Activated CD8-positive, alpha-beta memory T cell treated with anti-CD3 and anti-CD28 coated beads, Interleukin-2, amount 50 U/mL, for 1 hour (primary cell): ENCODE measurements at regions not wholly inside any gene's neighbourhood (a gene's known extent, or its start where the extent isn't known, plus 50 kb on each side); places are given as distances from the start of the nearest gene placed in this dataset.

Experiments
- DNase-seq: peaks from one replicate; pipeline ENCODE4 v3.0.0-alpha.2; 2020; ENCODE audit errors: extremely low read depth

- no peak for DNase-seq
Observed at GRCh38 chr6:21883595-21884328, 290.2 kb downstream of the SOX4 start.

GRCh38 chr6:21885111-21885510, 291.6 kb downstream of the SOX4 start:
- DNase-seq = no peak

DNA sequence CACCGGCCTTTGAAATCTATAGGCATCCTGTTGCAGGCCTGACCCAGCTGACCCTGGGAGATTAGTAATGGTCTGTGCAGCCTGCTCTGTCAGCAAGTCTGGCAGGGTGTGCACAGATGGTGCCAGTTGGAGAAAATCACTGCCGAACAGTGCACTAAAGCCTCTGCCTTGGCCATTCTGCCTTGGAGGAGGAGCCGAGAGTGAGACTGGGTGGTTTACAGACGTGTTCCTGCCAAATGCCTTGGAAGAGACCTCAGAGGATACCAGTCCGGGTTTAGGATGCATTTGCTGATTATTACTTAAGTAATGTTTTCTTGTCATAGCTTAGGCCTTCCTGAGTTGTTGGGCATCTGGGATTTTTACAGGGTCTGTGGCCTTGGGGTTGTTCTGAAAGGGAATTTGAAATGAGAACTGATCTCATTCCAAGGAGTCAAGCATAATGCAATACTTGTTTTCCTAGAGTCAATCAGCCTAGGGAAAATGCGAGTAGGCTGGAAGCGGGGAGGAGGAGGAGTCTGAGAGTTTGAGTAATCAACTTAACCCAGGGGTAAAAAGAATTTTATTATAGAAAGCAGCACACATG, 292.1 kb downstream of the SOX4 start:
- DNase-seq = no peak

DNA sequence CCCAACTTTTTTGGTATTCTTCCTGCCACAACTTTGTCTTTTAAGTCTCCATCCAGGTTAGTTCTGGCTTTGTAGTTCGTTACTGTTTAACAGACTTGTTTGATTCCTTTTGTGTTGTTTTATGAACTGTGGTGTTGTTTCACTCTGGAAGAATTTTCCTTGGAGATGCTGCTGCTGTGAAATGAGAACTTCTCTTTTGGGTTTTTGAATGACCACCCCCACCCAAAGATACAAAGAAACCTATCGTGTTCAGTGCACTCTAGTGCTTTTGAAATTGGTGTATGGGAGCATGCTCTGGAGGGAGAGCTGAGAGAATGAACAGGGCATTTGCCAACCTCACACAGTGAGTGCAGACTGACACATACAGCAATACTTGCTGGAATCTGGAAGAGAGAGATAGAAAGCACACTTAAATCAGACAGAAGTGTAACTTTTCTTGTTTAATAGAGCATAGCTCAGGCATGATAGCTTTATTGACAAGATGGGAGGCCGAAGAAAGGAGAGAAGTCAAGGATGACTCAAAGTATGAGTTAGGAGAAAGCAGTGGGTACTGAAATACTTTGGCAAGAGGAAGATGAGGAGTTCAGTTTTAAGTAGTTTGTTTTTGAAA, 293.1 kb downstream of the SOX4 start:
- no peak for DNase-seq

DNA sequence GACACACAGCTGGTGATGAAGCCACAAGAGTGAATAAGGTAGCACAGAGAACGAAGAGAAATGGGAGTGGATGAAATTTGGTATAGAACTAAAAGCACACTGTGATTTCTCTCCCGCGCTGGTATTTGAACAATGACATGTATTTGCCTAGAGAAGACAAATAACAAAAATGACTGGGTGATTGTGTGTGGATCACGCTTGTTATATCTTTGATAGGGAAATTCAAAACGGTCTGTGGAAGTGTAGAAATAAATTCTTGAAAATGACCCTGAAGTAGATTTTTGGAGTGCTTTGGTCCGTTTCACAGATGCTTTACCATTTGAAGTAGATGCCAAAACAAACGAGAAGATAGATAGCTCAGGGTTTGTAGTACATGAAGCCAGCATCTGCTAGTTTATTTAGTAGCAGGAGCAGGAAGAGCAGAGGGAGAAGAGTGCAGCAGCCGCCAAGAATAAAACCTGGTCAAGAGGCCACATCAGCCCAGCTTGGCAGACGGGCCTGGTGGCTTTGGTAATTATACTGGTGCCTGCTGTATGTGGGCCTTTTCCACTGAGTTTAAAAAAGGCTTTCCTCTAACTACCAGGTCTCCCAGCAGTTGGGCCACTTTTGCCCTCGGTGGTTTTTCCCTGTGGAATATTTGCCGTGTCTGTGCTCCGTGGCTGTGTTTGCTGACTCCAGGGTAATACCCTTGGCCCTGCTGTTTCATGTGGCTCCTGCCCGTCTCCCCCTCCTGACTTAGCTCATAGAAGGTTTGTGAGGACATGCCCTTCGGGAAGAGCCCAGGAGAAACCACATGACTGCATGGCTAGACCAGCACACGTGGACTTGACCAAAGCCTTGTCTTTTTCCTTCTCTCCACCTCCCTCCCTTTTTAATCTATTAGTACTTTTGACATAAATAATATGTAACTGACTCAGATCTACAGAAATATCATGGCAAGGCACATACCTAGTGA, 294.0 kb downstream of the SOX4 start:
- no peak for DNase-seq

GRCh38 chr6:21891080-21891479, 297.5 kb downstream of the SOX4 start:
- no peak for DNase-seq

DNA sequence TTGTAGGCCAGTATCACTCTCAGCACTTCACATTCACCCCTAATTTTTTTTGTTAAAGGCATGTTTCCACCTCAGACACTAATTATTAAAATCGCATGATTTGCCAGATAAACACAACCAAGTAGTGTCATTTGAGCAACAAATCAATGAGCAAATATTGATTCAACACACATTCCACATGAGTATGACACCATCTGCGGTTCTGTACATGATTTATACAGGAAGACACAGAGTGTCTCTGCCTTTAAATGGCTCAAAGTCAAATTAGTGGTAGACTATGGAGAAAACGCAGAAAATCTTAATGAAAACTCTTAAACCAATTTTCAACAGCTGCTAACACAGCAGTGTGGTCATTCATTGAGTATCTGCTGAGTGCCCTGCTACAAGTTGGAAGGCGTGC, 300.2 kb downstream of the SOX4 start:
- DNase-seq = no peak

GRCh38 chr6:21895555-21895954, 302.0 kb downstream of the SOX4 start:
- no peak for DNase-seq

GRCh38 chr6:21898107-21898796, 304.7 kb downstream of the SOX4 start:
- DNase-seq = no peak

- no peak for DNase-seq
Observed at GRCh38 chr6:21899708-21900107, 306.2 kb downstream of the SOX4 start.

DNA sequence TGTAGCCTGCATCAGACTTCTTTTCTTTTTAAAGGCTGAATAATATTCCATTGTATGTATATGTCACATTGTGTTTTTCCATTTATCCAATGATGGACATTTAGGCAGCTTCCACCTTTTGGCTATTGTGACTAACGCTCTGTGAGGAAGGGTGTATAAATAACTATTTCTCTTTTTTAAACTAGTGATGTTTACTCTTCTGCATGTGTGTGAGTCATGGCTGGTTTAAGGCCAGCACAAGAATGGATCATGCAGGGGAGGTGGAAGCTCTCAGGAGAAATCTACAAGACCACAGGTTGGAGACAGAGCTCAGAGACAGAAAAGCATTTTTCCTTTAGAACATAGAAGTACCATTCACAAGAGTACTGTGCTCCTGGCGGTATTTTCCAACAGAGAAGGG, 307.2 kb downstream of the SOX4 start:
- DNase-seq = no peak

DNA sequence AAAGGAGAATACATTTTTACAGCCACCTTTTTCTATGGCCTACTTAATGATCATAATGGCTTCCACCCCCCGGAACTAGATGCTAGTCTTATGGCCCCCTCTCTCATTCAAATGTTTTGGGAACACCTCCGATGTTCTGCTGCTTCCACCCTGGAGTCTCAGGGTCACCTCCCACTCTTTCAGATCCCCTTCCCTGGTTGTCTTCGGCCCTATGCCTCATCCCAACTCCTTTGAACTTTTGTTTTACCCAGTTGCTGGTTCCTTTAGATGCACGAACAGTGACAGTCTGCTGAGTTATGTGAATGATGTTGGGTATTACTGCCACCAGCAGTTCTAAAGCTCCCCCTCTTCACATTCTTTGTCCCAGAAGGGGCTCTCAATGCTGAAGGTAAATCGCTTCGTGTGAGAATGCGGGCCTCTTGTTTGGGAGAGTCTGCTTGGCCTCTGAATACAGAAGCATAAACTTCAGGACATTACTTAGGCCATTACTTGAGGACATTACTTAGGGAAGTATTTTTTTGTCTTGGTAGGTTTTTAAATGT, 309.1 kb downstream of the SOX4 start:
- no peak for DNase-seq

- no peak for DNase-seq
Observed at GRCh38 chr6:21905531-21905930, 312.0 kb downstream of the SOX4 start.

DNA sequence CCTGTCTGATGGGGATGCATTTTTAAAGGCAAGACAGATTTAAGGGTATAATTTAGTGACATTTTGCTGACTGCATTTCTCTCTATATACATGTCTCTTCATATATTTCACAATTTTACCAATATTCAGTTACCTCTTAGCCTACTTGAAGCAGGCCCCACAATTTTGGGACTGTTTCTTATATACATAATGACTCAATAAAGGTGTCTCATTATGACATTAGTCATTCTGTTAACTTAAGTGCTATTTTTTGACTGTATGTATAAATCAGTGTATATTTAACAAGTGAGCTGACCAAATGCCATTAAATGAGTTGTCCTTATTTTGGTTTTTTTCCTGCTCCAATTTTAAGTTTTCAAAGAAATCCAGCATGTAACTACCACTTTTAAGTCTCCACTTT, 313.3 kb downstream of the SOX4 start:
- DNase-seq = no peak

DNA sequence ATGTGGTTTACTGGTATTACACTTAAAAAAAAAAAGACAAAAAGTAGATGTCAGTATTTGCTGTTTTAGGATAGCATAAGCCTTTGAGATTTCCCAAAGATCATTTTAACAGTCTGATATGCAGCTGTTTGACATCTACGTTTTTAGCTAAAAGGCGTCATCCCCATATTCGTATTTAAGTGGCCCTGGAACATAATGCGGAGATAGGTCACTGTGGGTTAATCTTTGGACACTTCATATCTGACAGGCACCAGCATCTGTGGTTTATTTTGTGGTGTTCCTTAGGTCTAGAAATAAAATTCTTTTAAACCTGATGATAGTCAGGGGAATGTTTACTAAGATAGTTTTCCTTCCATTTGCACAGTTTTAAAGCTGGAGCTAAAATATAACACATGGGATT, 313.7 kb downstream of the SOX4 start:
- DNase-seq = no peak

DNA sequence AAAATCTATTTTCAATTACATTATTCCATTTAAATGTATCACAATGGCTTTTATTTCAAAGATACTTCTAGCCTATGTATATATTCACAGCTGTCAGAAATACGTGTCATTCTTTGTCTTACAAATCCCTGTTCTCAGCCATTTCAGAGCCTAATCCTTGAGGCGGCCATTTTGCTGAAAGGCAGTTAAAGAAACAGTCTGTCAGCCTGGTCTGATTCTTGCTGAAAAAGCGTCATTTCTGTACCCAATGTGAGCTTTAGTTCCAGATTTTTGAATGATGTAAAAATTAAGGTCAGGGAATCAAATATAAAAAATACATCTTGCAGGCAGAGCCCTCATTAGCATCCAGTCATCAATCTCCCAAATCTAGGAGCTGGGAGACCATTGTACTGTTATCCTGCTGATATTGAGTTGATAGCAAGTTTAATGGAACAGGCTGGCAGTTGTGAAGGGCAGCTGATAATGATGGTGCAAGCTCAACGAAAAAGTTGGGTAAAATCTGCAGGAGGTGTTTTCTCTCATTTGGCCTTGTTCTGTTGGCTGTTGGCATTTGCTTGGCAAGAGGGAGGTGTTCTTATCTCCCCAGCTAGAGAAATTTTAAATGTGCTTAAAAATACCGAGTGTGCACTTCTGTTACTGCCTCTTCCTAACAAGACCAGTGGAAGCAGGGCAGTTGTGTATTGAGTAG, 314.8 kb downstream of the SOX4 start:
- no peak for DNase-seq

GRCh38 chr6:21909321-21909720, 315.8 kb downstream of the SOX4 start:
- no peak for DNase-seq

DNA sequence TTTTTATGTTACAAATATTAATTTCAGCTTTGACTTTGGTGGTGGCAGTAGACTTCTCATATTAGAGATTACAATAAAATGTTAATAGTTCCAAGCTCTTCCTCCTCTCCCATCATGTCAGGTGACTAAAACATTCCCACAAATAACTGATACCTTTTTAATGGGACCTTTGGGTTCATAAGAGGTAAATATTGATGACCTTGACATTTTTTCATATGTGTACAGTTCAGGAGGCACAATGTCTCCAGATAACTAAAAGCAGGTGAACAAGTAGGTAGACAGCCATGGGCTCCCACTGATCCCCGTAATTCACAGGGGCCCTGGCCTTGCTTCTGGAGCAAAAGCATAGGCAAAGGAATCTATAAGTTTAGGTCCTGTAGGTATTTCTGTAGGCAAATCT, 317.7 kb downstream of the SOX4 start:
- DNase-seq = no peak

DNA sequence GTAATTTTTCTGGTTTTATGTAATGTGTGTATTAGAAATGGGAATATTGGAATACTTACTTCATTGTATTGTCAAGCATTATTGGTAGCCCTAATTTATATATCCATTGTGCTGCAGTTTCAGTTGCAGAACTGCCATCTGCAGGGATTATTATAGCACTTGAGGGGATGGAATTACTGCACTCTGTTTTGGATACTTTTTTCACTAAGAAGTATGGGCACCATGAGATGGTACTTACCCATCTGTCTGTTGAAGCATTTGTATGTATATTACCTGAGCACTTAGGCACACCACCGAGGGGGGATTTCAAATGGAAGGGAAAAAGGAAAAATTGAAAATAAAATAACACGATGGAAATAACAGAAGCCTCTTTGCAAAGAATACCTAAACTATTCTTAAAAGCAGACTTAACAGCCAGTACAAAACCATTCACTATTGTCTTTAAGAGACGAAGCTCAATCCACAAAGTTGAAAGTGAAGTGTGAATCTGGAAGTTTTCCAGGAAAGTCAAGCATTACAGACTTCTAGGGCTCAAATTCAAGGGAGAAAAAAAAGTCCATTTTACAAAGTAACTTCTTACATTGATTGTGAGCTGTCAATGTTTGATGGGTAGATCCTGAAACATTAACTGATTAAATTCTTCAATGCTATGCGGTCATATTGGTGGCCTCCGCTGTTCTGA, 318.7 kb downstream of the SOX4 start:
- DNase-seq = no peak
